ENCODE measurements at regions not wholly inside any gene's neighbourhood (a gene's known extent, or its start where the extent isn't known, plus 50 kb on each side); places are given as distances from the start of the nearest gene placed in this dataset.

DNA sequence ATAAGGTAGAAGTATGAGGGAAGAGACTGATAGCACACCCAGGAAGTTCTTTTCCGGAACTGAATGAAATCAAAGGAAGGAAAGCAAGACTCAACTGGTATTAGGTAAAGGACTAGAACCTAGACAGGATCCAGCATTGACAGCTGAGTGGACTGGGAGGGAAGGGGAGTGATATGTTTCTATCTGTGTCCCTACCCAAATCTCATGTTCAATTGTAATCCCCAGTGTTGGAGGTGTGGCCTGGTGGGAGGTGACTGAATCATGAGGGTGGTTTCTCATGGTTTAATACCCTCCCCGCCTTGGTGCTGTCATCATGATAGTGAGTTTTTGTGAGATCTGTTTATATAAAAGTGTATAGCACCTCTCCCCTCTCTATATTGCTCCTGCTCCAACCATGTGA is 415.9 kb upstream of the KCNMB2 start:
- intact Hi-C loops (cut with micrococcal nuclease; ENCODE audit: unreplicated experiment): no loop called here
- H3K9me3 ChIP-seq: no peaks in the 10 kb centered on the region
- no peaks in the 10 kb centered on the region for H3K27me3 ChIP-seq (replicated peaks; ENCODE audit: control insufficient read depth, insufficient read depth, low read length)
- H3K27ac Mint-ChIP-seq (ENCODE audit: unreplicated experiment): no peak overlapping the region
- no peaks in the 10 kb centered on the region for H3K4me1 Mint-ChIP-seq (ENCODE audit: low read depth, unreplicated experiment)
- H3K36me3 ChIP-seq (ENCODE audit: control insufficient read depth, insufficient read depth, low read length): no peaks in the 10 kb centered on the region
- no peaks in the 10 kb centered on the region for H3K4me1 ChIP-seq
- no peak for DNase-seq
- ChIA-PET CTCF (no interaction called here), POLR2A (no interaction called here)
- TF ChIP-seq, protein P1, sequence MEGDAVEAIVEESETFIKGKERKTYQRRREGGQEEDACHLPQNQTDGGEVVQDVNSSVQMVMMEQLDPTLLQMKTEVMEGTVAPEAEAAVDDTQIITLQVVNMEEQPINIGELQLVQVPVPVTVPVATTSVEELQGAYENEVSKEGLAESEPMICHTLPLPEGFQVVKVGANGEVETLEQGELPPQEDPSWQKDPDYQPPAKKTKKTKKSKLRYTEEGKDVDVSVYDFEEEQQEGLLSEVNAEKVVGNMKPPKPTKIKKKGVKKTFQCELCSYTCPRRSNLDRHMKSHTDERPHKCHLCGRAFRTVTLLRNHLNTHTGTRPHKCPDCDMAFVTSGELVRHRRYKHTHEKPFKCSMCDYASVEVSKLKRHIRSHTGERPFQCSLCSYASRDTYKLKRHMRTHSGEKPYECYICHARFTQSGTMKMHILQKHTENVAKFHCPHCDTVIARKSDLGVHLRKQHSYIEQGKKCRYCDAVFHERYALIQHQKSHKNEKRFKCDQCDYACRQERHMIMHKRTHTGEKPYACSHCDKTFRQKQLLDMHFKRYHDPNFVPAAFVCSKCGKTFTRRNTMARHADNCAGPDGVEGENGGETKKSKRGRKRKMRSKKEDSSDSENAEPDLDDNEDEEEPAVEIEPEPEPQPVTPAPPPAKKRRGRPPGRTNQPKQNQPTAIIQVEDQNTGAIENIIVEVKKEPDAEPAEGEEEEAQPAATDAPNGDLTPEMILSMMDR (IDR thresholded peaks at IDR 0.05; ENCODE audit: insufficient read depth in 1 of 2, low read depth in 1 of 2, low read length in 1 of 2, severe bottlenecking in 1 of 2, unreplicated experiment in 1 of 2): no peak
- H3K4me3 ChIP-seq (ENCODE audit: low read depth, low read length): no peak overlapping the region
- H3K4me3 Mint-ChIP-seq (ENCODE audit: unreplicated experiment): no peak overlapping the region
- H3K9me3 Mint-ChIP-seq (ENCODE audit: unreplicated experiment): no peaks in the 10 kb centered on the region
- no peaks in the 10 kb centered on the region for H3K36me3 Mint-ChIP-seq (ENCODE audit: insufficient read depth, unreplicated experiment)
- no TSS peak for BruUV-seq (replicated peaks)
- H3K27me3 Mint-ChIP-seq (ENCODE audit: insufficient read depth, unreplicated experiment): no peaks in the 10 kb centered on the region

DNA sequence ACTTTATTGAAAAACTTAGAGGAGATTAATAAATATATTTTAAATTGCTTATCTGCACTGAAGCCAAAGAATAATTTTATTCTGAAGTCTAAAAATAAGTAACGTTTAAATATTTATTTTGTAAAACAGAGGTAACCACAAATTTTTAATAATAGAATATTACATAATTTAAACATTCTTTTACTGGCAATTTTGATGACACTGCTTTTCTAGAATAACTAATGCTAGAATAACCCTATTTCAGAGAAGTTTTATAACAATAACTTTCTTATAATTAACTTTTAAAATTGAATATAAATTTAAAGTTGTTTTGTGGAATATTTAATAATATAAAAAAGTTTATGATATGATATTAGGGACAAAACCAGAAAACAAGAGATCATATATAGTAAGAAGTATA is 409.6 kb upstream of the KCNMB2 start:
- no peak overlapping the region for H3K4me3 Mint-ChIP-seq (ENCODE audit: unreplicated experiment)
- POLR2A ChIA-PET: no interaction called here

DNA sequence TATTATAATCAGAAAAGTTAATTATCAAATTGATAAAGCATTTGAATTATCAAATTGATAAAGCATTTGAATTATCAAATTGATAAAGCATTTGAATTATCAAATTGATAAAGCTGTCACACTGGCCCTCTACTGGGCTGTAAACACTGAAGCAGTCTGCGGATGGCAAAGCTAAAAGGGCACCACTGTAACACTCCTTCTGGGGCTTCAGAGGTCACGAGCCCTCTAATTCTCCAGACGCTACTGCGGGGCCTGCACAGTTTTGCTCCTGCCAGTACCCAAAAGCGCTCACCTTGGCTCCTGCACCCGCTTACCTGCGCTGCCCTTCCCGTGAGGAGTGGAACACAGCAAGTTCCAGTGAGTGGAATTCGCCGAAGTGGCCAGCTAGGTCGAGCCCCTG is 409.0 kb upstream of the KCNMB2 start:
- H3K9me3 ChIP-seq: no peaks in the 10 kb centered on the region
- no peaks in the 10 kb centered on the region for H3K27me3 Mint-ChIP-seq (ENCODE audit: insufficient read depth, unreplicated experiment)
- intact Hi-C loops (cut with micrococcal nuclease; ENCODE audit: unreplicated experiment): no loop called here
- H3K36me3 Mint-ChIP-seq (ENCODE audit: insufficient read depth, unreplicated experiment): no peaks in the 10 kb centered on the region
- no TSS peak for BruUV-seq (replicated peaks)
- H3K9me3 Mint-ChIP-seq (ENCODE audit: unreplicated experiment): no peaks in the 10 kb centered on the region
- H3K27me3 ChIP-seq (replicated peaks; ENCODE audit: control insufficient read depth, insufficient read depth, low read length): no peaks in the 10 kb centered on the region
- no peak for DNase-seq
- H3K4me1 Mint-ChIP-seq (ENCODE audit: low read depth, unreplicated experiment): no peaks in the 10 kb centered on the region
- no peak overlapping the region for H3K4me3 Mint-ChIP-seq (ENCODE audit: unreplicated experiment)
- ChIA-PET POLR2A (no interaction called here), CTCF (no interaction called here)
- TF ChIP-seq, protein P1 (IDR thresholded peaks at IDR 0.05; ENCODE audit: insufficient read depth in 1 of 2, low read depth in 1 of 2, low read length in 1 of 2, severe bottlenecking in 1 of 2, unreplicated experiment in 1 of 2): no peak
- no peaks in the 10 kb centered on the region for H3K36me3 ChIP-seq (ENCODE audit: control insufficient read depth, insufficient read depth, low read length)
- no peaks in the 10 kb centered on the region for H3K4me1 ChIP-seq
- no peak overlapping the region for H3K27ac Mint-ChIP-seq (ENCODE audit: unreplicated experiment)
- no peak overlapping the region for H3K4me3 ChIP-seq (ENCODE audit: low read depth, low read length)

More for the DNA sequence above, 409.6 kb upstream of the KCNMB2 start:
- intact Hi-C loops (cut with micrococcal nuclease; ENCODE audit: unreplicated experiment): no loop called here
- no peaks in the 10 kb centered on the region for H3K36me3 Mint-ChIP-seq (ENCODE audit: insufficient read depth, unreplicated experiment)
- H3K9me3 ChIP-seq: no peaks in the 10 kb centered on the region
- H3K4me3 ChIP-seq (ENCODE audit: low read depth, low read length): no peak overlapping the region
- no peaks in the 10 kb centered on the region for H3K27me3 ChIP-seq (replicated peaks; ENCODE audit: control insufficient read depth, insufficient read depth, low read length)
- TF ChIP-seq, protein P1 (IDR thresholded peaks at IDR 0.05; ENCODE audit: insufficient read depth in 1 of 2, low read depth in 1 of 2, low read length in 1 of 2, severe bottlenecking in 1 of 2, unreplicated experiment in 1 of 2): no peak
- no peaks in the 10 kb centered on the region for H3K36me3 ChIP-seq (ENCODE audit: control insufficient read depth, insufficient read depth, low read length)
- H3K27ac Mint-ChIP-seq (ENCODE audit: unreplicated experiment): no peak overlapping the region
- no peaks in the 10 kb centered on the region for H3K4me1 Mint-ChIP-seq (ENCODE audit: low read depth, unreplicated experiment)
- no peaks in the 10 kb centered on the region for H3K27me3 Mint-ChIP-seq (ENCODE audit: insufficient read depth, unreplicated experiment)
- CTCF ChIA-PET: no interaction called here
- no peak for DNase-seq
- H3K4me1 ChIP-seq: no peaks in the 10 kb centered on the region
- H3K9me3 Mint-ChIP-seq (ENCODE audit: unreplicated experiment): no peaks in the 10 kb centered on the region
- no TSS peak for BruUV-seq (replicated peaks)

All from Caco-2 (cell line).